Astrocyte (in vitro differentiated cells and primary cell): ENCODE measurements at regions not wholly inside any gene's neighbourhood (a gene's known extent, or its start where the extent isn't known, plus 50 kb on each side); places are given as distances from the start of the nearest gene placed in this dataset.
"Not testable (repeated sequence)": the region's sequence is repeated elsewhere in the genome, so short reads cannot be mapped to it uniquely, and the experiment has no call there.

Source experiments
- DNase-seq: peaks from one replicate; pipeline ENCODE4 v3.0.0-alpha.2; 2010; ENCODE audit warnings: low read depth
- FAIRE-seq: peaks from 2 replicates; lab custom pipeline; 2011; peaks lifted over from hg19 to GRCh38; lab: Jason Lieb, UNC
- H2AFZ ChIP-seq: 2 replicates; pipeline ENCODE4 v1.6.0; 2012; ENCODE audit warnings: low read depth, low read length, inconsistent platforms
- H3K27ac ChIP-seq: 2 replicates; pipeline ENCODE4 v1.5.1; 2011; ENCODE audit warnings: low read depth, low read length, inconsistent platforms
- H3K27me3 ChIP-seq: 2 replicates; pipeline ENCODE4 v1.6.0; 2011; ENCODE audit warnings: low read length, inconsistent platforms; ENCODE audit not compliant: insufficient read depth
- H3K36me3 ChIP-seq: 2 replicates; pipeline ENCODE4 v1.5.1; 2011; ENCODE audit warnings: low read length, inconsistent platforms; ENCODE audit not compliant: insufficient read depth
- H3K4me1 ChIP-seq: 2 replicates; pipeline ENCODE4 v1.5.1; 2011; ENCODE audit warnings: low read length, inconsistent platforms; ENCODE audit not compliant: insufficient read depth
- H3K4me2 ChIP-seq: 2 replicates; pipeline ENCODE4 v1.6.0; 2012; ENCODE audit warnings: low read length, inconsistent platforms
- H3K4me3 ChIP-seq: 2 replicates; pipeline ENCODE4 v1.5.1; 2011; ENCODE audit warnings: low read depth, mild to moderate bottlenecking, low read length, inconsistent platforms; ENCODE audit not compliant: insufficient read depth
- H3K79me2 ChIP-seq: 2 replicates; pipeline ENCODE4 v1.6.0; 2012; ENCODE audit warnings: mild to moderate bottlenecking, low read length, inconsistent platforms; ENCODE audit not compliant: insufficient read depth
- H3K9ac ChIP-seq: 2 replicates; pipeline ENCODE4 v1.6.0; 2012; ENCODE audit warnings: mild to moderate bottlenecking, low read length, inconsistent platforms
- H3K9me3 ChIP-seq: 2 replicates; pipeline ENCODE4 v1.5.1; 2012; ENCODE audit warnings: low read depth, mild to moderate bottlenecking, low read length, inconsistent platforms; ENCODE audit not compliant: insufficient read depth
- H4K20me1 ChIP-seq: 2 replicates; pipeline ENCODE4 v1.6.0; 2012; ENCODE audit warnings: low read length, inconsistent platforms; ENCODE audit not compliant: insufficient read depth
- H3K27ac Mint-ChIP-seq: one replicate; pipeline ENCODE4 v1.8.0; 2021; ENCODE audit warnings: mild to moderate bottlenecking, mixed read lengths; ENCODE audit not compliant: unreplicated experiment
- H3K27me3 Mint-ChIP-seq: one replicate; pipeline ENCODE4 v1.8.0; 2021; ENCODE audit warnings: low read depth, mixed read lengths; ENCODE audit not compliant: unreplicated experiment
- H3K36me3 Mint-ChIP-seq: one replicate; pipeline ENCODE4 v1.8.0; 2021; ENCODE audit warnings: low read depth, mixed read lengths; ENCODE audit not compliant: unreplicated experiment
- H3K4me1 Mint-ChIP-seq: one replicate; pipeline ENCODE4 v1.8.0; 2021; ENCODE audit warnings: low read depth, mixed read lengths; ENCODE audit not compliant: unreplicated experiment
- H3K4me3 Mint-ChIP-seq: one replicate; pipeline ENCODE4 v1.8.0; 2021; ENCODE audit warnings: mild to moderate bottlenecking, moderate library complexity, mixed read lengths; ENCODE audit not compliant: unreplicated experiment
- H3K9me3 Mint-ChIP-seq: one replicate; pipeline ENCODE4 v1.8.0; 2021; ENCODE audit warnings: mild to moderate bottlenecking, mixed read lengths; ENCODE audit not compliant: unreplicated experiment
- EZH2 ChIP-seq: IDR thresholded peaks from 2 replicates; pipeline ENCODE4 v1.6.1; 2012; ENCODE audit warnings: mild to moderate bottlenecking, low read length, inconsistent platforms; ENCODE audit not compliant: insufficient read depth
- TF ChIP-seq, protein P1 (sequence below): IDR thresholded peaks from 2 replicates; pipeline ENCODE4 v1.5.1; 2011; ENCODE audit warnings: low read depth, mild to moderate bottlenecking, inconsistent platforms, low read length, moderate library complexity; ENCODE audit not compliant: insufficient read depth

DNA sequence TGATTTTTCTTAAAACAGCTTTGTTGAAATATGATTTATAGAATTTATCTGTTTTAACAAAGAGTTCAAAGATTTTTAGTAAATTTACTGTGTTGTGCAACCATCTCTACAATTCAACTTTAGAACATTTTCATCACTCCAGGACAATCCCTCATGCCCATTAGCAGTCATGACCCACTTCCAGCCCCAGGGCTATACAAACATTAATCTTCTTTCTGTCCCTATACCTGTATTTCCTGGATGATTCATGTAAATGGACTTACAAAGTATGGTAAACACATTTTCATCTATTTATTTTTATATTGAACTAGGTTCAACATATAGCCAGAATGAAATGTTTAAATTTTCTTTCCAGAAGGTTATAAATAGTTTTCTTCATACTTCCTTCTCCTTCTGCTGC, 127.8 kb upstream of the CCDC180 start:
- Histone ChIP-seq H3K27ac (no peak overlapping the region), H3K36me3 (no peaks in the 10 kb centered on the region), H2AFZ (no peak overlapping the region), H3K4me3 (no peak overlapping the region), H3K9ac (no peak overlapping the region), H3K4me2 (no peak overlapping the region), H4K20me1 (no peaks in the 10 kb centered on the region), H3K79me2 (no peaks in the 10 kb centered on the region), H3K27me3 (no peaks in the 10 kb centered on the region), H3K4me1 (no peaks in the 10 kb centered on the region), H3K9me3 (no peaks in the 10 kb centered on the region)
- H3K4me3 Mint-ChIP-seq = no peak overlapping the region
- no peak for DNase-seq
- no peaks in the 10 kb centered on the region for H3K4me1 Mint-ChIP-seq
- no peak for FAIRE-seq
- H3K9me3 Mint-ChIP-seq = peaks cover 3% of the 10 kb centered on the region
- TF ChIP-seq EZH2 = no peak
- TF ChIP-seq, protein P1, sequence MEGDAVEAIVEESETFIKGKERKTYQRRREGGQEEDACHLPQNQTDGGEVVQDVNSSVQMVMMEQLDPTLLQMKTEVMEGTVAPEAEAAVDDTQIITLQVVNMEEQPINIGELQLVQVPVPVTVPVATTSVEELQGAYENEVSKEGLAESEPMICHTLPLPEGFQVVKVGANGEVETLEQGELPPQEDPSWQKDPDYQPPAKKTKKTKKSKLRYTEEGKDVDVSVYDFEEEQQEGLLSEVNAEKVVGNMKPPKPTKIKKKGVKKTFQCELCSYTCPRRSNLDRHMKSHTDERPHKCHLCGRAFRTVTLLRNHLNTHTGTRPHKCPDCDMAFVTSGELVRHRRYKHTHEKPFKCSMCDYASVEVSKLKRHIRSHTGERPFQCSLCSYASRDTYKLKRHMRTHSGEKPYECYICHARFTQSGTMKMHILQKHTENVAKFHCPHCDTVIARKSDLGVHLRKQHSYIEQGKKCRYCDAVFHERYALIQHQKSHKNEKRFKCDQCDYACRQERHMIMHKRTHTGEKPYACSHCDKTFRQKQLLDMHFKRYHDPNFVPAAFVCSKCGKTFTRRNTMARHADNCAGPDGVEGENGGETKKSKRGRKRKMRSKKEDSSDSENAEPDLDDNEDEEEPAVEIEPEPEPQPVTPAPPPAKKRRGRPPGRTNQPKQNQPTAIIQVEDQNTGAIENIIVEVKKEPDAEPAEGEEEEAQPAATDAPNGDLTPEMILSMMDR = no peak
- no peak overlapping the region for H3K27ac Mint-ChIP-seq
- H3K27me3 Mint-ChIP-seq = no peaks in the 10 kb centered on the region
- H3K36me3 Mint-ChIP-seq = peaks cover 6% of the 10 kb centered on the region

DNA sequence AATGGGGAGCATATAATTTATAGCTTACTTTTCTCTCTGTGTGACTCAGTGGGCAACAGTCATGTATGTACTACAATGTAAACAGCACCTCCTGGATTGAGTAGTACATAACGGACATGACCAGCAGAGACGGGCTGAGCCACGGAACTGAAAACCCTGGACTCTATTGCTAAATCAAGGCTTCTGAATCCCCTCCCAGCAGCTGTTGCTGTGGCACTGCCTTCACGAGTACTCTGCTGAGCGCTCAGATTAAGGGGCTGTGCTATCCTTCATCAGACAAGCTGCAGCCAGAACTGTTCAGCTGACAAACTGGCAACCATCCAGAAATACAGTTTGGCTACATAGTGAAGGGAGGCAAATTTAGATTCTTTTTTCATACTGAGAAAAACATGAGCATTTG, 131.3 kb upstream of the CCDC180 start:
- FAIRE-seq (no peak), DNase-seq (no peak)
- Mint-ChIP-seq H3K27me3 (no peaks in the 10 kb centered on the region), H3K4me1 (no peaks in the 10 kb centered on the region), H3K9me3 (peaks cover 4% of the 10 kb centered on the region), H3K27ac (no peak overlapping the region), H3K4me3 (no peak overlapping the region), H3K36me3 (no peaks in the 10 kb centered on the region)
- Histone ChIP-seq H3K4me2 (no peak overlapping the region), H3K27me3 (no peaks in the 10 kb centered on the region), H4K20me1 (no peaks in the 10 kb centered on the region), H3K79me2 (no peaks in the 10 kb centered on the region), H2AFZ (no peak overlapping the region), H3K4me1 (no peaks in the 10 kb centered on the region), H3K36me3 (no peaks in the 10 kb centered on the region), H3K27ac (no peak overlapping the region), H3K4me3 (no peak overlapping the region), H3K9ac (no peak overlapping the region), H3K9me3 (no peaks in the 10 kb centered on the region)
- TF ChIP-seq, protein P1 = no peak
- TF ChIP-seq EZH2 = no peak

DNA sequence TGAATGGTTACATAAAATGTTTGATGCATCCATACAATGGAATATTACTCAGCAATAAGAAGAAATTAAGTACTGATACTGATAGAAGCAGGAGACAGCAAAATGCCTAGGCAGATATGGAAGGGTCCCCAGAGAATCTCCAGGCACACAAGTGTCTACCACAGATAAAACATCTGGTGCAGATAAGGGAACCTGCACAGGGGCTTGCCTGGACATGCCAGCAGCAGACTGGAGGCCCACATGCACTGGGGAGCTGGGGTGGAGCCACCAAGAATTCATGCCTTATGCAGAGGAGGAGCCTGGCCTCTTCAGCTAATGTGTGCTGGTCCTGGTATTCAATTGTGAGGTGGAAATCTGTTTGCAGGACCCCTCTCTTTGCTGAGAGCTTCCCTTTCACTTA, 129.2 kb upstream of the CTSV start:
- peak overlapping the region; percentile 0 for H3K27ac Mint-ChIP-seq
- FAIRE-seq, H3K9me3 ChIP-seq, H3K4me1 Mint-ChIP-seq, H3K4me2 ChIP-seq, H3K27me3 ChIP-seq, H3K4me3 ChIP-seq, H3K36me3 ChIP-seq, H3K27ac ChIP-seq, H3K79me2 ChIP-seq, H2AFZ ChIP-seq, H3K4me1 ChIP-seq, H4K20me1 ChIP-seq, H3K9ac ChIP-seq, H3K27me3 Mint-ChIP-seq, DNase-seq, H3K9me3 Mint-ChIP-seq, H3K4me3 Mint-ChIP-seq, H3K36me3 Mint-ChIP-seq: not testable (repeated sequence)

DNA sequence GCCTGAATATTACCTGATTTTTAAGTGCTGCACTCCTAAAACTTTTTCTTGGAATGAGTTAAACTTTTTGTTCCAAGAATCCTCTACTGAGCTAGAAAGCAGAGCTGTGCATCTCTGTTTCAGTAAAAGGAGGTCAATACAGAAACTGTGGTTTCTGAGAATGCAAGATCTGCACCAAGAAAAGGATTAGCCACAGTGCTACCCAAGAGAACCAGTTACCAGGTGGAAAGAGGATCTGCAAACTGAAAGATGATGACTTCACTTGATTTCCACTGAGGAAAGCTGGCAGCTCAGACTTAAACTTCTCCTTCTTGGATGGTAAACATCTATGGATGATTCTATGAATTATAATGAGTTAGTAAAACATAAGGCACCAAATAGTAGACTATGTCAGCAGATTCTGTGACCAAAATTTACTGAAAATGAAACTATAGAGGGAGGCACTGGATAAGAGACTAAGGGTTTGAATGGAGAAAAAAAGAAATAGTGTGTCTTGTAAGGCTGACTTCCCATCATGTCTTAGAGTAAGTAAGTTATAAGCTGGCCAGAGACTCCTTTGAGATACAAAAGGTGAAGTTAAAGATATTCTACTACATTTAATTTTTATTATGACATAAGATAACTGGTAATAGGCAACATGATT, 127.7 kb upstream of the CTSV start:
- not testable (repeated sequence) for H3K36me3 Mint-ChIP-seq, H3K9ac ChIP-seq, H3K27me3 ChIP-seq, H3K4me1 Mint-ChIP-seq, H3K27me3 Mint-ChIP-seq, H3K4me3 ChIP-seq, H3K4me1 ChIP-seq, H3K4me2 ChIP-seq, DNase-seq, H2AFZ ChIP-seq, H3K9me3 ChIP-seq, H3K27ac ChIP-seq, H3K36me3 ChIP-seq, FAIRE-seq, H3K4me3 Mint-ChIP-seq, H3K79me2 ChIP-seq, H3K9me3 Mint-ChIP-seq, H4K20me1 ChIP-seq
- H3K27ac Mint-ChIP-seq = peak overlapping the region; percentile 12
